ENCODE measurements at regions not wholly inside any gene's neighbourhood (a gene's known extent, or its start where the extent isn't known, plus 50 kb on each side); places are given as distances from the start of the nearest gene placed in this dataset.

GRCh38 chr7:18320971-18321567, 174.5 kb upstream of the HDAC9 start:
- DNase-seq: peak; percentile 19

GRCh38 chr7:18330548-18330947, 165.0 kb upstream of the HDAC9 start:
- DNase-seq: no peak

- DNase-seq: no peak
Observed at GRCh38 chr7:18336626-18337025, 158.9 kb upstream of the HDAC9 start.

- DNase-seq: no peak
Observed at GRCh38 chr7:18337048-18337809, 158.3 kb upstream of the HDAC9 start.

- DNase-seq: no peak
Observed at GRCh38 chr7:18338910-18339523, 156.5 kb upstream of the HDAC9 start.

- no peak for DNase-seq
Observed at GRCh38 chr7:18341756-18342155, 153.8 kb upstream of the HDAC9 start.

- no peak for DNase-seq
Observed at GRCh38 chr7:18343047-18343446, 152.5 kb upstream of the HDAC9 start.

- no peak for DNase-seq
Observed at GRCh38 chr7:18344536-18344935, 151.0 kb upstream of the HDAC9 start.

- DNase-seq: peak; percentile 37
Observed at GRCh38 chr7:18345641-18346234, 149.8 kb upstream of the HDAC9 start.

GRCh38 chr7:18347170-18347569, 148.4 kb upstream of the HDAC9 start:
- DNase-seq: no peak

- no peak for DNase-seq
Observed at GRCh38 chr7:18350678-18351077, 144.9 kb upstream of the HDAC9 start.

- peak; percentile 61 for DNase-seq
Observed at GRCh38 chr7:18352339-18353255, 143.0 kb upstream of the HDAC9 start.

- no peak for DNase-seq
Observed at GRCh38 chr7:18353339-18353738, 142.2 kb upstream of the HDAC9 start.

GRCh38 chr7:18354108-18355085, 141.2 kb upstream of the HDAC9 start:
- no peak for DNase-seq

GRCh38 chr7:18356191-18356645, 139.3 kb upstream of the HDAC9 start:
- DNase-seq: peak; percentile 30

- DNase-seq: no peak
Observed at GRCh38 chr7:18357691-18358090, 137.9 kb upstream of the HDAC9 start.

GRCh38 chr7:18361756-18362155, 133.8 kb upstream of the HDAC9 start:
- DNase-seq: no peak

GRCh38 chr7:18363751-18364380, 131.7 kb upstream of the HDAC9 start:
- no peak for DNase-seq

- no peak for DNase-seq
Observed at GRCh38 chr7:18364396-18364795, 131.2 kb upstream of the HDAC9 start.

GRCh38 chr7:18366394-18366793, 129.2 kb upstream of the HDAC9 start:
- DNase-seq: no peak

- DNase-seq: no peak
Observed at GRCh38 chr7:18369011-18369410, 126.5 kb upstream of the HDAC9 start.

Measured in NCI-H345 (cell line).